GM21423 (cell line): ENCODE measurements at regions not wholly inside any gene's neighbourhood (a gene's known extent, or its start where the extent isn't known, plus 50 kb on each side); places are given as distances from the start of the nearest gene placed in this dataset.
"Not testable (repeated sequence)": the region's sequence is repeated elsewhere in the genome, so short reads cannot be mapped to it uniquely, and the experiment has no call there.

ENCODE experiments used
- ATAC-seq: cut with Tn5 transposase; IDR thresholded peaks from one replicate; pipeline ENCODE4 v1.9.1; 2021; ENCODE audit warnings: mild to moderate bottlenecking, moderate library complexity; ENCODE audit not compliant: unreplicated experiment

DNA sequence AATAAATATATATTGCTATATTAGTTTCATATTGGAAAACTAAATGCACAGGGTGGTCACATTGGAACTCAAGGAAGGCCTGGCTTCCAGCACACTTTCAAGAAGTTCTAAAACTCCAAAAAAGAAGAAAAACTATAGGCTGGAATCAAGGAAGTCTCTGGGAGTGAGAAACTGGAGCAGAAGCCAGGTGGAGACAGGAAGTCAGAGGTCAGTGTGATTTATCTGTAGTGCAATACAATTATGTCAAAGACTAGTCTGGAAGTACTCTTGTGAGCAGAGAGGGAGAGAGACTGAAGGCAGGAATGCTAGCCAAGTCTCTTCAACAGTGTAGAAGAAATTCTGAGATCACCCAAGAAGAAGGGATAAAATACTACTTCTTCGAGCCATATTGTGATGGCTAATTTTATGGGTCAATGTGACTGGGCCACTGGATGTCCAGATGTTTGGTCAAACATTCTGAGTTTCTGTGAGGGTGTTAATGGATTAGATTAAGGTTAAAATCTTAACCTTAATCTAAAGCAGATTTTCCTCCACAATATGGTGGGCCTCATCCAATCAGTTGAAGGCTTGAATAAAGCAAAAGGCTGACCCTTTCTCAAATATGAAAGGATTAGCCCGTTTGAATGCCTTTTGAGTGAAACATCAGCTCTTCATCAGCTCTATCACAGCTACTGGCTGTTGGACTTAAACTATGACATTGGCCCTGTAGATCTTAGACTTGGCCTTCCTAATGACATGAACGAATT, 208.0 kb downstream of the TDRD15 start:
- no peak for ATAC-seq

DNA sequence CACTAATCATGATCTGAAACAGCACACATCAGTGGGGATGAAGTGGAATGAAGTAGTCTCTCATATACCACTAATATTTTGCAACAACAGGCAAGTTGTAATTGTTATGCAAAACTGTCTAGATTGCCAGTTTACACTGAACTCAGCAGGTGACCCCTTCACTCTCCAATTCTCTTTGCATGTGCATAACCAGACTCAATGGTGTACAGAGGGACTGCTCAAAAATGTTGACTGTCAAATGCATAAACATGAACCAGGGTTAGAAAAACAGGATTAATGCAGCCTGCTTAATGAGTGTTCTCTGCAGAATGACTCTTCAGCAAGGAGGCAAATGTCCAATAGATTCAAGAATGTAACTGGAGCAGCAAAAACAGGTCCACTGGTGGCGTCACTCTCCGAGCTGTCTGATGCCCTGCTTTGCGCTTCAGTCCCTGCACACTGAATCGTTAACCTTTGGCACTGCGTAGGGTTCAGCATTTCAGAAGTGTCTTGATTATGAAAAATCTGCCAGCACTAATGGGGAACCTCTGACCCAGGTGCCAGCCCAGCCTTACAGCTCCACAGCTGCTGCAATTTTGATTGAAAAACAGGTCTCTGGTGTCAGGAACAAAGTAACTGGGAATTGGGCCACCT, 209.3 kb downstream of the TDRD15 start:
- no peak for ATAC-seq

DNA sequence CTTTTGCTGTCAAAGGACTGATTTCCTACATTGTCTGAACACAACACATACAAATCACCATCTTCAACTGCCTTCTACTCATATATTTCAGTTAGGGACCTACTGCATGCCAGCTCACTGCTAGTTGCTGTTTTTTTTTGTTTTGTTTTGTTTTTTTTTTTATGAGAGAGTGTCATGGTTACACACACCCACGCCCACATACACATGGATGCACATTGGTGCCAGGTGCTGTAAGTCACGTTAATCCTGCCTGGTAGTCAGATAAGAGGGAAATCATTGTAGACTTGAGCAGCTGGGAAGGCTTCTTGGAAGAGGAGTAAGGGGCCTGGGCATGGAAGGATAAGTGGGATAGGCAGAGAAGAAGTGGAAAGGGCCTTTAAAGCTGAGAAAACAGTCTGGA, 209.9 kb downstream of the TDRD15 start:
- ATAC-seq = no peak

DNA sequence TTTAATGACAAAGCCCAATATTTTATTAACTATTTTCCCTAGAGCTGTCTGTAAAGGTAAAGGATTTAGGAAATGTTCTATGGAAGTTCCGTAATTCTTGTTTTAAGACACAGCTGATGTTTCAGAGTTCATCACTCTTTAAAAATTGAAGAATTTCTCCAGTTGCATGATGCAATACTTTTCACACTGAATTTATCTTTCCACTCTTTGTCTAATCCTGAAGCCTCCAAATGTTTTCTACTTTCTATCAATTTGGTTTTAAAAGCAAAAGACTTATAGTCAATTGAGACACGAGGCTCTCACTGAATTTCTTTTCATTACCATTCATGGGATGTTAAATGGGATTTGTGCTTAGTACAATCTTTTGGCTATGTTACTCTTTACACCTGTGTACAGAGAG, 223.2 kb downstream of the TDRD15 start:
- no peak for ATAC-seq

DNA sequence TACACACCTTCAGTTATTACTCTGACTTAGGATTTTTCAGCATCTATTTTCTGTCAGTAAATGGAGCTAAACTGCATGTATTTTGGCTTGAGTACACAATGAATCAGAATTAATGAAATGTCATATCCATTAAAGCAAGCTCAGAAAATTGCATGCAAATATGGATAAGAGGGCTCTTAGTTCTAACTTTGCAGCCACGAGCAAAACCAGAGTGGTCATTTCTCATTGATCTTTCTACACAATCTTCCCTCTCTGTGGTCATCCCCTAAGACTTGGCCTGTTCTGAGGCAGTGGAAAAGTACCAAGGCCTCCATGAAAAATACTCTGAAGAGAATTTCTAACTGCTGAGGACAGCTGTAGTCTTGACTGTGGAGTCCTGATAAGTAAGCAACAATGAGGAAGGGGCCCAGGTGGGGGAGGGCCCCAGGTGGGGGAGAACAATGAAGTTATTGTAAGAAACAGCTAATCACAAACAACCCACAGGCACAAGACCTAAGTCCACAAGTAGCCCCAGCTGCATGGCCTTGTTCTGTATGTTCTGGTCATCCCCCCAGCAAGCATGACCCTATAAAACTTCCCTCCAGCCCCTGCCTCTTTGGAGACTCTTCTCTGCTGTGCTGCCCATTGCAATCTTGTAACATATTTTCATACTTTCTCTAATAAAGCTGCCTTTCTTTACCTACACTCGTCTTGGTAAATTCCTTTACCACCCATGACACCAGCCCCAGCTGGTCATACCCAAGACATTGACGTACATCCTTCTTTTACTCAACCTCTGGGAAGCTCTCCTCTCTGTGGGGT, 230.3 kb downstream of the TDRD15 start:
- no peak for ATAC-seq

DNA sequence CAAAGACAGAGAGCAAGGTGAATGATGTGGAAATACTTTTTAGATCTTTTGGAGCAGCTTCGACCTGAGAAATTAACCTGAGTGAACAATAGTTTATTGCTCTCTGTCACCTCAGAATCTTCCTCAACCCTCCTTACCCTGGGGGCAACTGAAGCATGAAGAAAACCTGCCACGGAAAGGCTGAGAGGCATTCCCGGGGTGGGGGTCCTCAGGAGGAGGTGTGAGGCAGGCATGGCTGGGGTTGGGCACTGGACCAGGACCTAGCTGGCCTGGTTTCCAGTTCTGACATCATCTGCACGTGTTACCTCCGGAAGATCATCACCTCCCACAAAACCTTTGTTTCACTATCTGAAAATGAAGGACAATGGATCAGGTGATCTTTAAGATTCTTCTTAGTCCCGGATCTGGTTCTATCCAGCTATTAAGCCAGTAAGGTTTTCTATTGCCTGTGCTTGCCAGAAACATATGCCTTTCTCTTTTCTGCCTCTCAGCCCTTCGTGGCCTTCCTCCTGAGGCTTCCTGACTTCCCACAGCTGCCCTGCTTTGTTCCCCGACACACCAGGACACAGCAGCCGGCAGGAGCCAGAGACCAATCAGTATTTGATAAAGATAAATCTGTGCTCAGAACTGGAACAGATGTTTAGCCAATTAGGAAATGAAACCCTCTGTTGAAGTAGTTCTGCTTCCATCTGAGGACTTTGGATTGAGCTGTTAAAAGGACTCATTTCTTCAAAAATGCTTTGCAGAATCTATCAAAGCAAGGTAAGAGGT, 232.5 kb downstream of the TDRD15 start:
- no peak for ATAC-seq

DNA sequence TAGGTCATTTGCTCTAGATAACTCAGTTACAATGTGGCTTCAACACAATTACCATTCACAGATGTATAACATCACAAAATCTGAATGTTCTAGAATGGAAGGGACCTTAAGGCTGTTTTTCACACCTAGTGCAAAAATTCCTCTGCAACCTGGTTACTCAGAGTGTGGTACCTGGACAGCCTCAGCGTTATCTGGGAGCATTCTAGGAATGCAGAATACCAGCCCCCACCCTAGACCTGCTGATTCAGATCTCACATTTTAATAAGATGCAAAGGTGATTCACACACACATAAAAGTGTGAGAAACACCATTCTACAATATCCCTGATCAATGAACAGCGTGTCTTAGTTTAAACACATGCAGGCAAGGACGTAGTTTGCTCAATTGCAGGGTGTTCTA, 233.1 kb downstream of the TDRD15 start:
- ATAC-seq = no peak

DNA sequence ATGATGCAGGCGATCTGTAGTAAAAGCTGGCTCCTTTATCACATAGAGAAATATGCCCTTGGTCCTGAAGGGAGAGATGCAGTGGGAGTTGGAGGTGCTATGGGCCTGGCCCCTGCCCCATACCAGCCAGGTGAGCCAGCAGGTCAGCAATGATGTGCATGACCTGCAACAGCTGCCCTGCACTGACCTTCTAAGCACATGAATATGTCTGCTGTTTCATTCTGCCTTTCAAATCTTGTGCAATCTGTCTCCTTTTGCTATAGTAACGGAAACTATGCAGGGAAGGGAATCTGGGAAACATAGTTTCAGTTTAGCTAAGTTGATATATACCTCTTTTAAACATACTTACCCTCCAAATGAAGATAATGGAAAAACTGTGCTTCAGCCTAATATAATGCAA, 235.2 kb downstream of the TDRD15 start:
- no peak for ATAC-seq

DNA sequence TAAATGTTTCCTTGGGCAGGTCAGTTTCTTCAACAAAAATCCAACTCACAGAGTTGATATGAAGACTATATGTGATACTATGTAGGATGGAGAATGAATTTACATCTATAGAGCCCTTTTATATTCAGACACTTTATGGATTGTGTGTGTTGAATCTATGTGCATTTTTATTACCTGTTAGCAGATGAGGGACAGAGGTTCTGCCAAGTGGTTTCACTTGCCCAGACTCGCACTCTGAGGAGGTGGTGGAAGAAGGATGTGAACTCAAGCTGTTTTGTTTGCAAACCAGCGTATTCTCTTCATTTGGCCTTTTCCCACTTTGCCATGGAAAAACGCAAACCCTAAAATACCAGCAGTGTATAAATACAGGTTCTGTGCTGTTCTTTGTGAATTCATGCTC, 237.6 kb downstream of the TDRD15 start:
- ATAC-seq = no peak

DNA sequence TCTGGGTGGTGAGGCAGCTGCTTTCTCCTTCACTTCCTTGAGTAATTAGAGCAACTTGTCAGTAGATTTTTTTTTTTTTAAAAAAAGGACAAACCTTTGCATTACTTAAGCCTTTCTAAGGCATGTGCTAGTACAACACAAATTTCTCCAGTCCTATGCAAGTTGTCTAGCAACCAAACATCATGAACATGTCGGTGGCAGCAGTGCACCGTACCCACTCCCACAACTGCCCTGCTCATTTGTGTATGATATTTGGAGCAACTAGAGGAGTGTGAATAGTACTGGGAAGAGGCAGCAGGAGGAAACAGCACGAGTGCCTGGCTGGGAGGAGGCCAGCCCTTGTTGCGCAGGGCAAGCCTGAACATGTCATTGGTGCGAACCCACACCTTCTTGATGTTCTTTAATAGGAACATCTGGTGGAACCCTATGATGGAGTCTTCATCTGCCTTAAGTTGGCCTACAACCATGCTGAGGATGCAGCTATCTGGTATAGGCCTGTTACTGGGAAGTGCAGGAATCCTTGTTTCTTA, 238.3 kb downstream of the TDRD15 start:
- no peak for ATAC-seq

DNA sequence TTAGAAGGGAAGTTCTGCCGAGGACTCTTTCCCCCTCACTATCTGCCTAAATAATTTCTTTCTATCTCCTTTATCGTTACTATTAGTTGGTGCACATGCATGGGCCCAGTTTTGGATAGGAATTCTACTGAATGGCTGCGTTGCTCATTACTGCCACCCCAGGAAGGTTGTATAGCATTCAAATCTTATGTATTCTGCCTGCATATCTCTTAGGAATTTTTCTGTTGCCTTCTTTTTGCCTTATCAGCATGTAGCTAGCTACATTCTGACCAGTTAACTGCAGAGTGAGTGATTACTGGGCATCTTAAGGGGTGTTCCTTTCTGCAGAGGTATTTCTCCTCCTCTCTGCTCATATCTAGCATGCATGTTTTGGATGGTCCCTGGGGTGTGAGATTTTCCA, 239.6 kb downstream of the TDRD15 start:
- no peak for ATAC-seq

DNA sequence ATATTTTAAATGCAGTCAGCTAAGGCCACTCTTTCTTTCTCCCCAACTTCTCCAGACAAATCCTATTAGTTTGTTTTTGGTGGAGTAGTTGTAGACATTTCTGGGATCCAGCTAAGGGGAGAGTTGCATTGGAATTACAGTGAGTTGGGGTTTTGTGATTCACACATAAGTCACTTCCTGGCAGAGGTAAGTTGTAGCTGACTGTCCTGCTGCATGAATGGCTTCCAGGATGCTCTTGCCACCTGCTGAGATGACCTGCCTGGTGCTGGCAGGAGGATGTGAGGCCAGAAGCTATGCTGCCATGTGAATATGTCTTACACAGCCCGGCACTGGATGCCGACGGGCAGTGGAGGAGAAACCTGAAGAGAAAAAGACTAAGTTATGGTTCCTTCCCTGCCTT, 243.7 kb downstream of the TDRD15 start:
- no peak for ATAC-seq

DNA sequence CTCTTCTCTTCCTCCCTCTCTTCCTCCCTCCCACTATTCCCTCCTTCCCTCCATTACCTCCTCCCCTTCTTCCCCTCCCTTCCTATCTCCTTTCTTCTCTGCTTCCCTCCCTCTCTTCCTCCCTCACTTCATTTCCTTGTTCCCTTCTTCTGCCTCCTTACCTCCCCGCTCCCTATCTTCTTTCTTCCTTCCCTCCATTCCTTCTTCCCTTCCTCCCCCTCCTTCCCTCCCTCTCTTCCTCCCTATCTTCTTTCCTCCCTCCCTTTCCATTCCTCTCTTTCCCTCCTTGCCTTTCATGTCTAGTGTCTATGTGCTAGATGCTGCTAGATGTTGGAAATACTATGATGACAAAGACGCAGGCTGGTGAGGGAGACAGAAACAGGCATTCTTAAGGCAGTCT, 246.0 kb downstream of the TDRD15 start:
- no peak for ATAC-seq

DNA sequence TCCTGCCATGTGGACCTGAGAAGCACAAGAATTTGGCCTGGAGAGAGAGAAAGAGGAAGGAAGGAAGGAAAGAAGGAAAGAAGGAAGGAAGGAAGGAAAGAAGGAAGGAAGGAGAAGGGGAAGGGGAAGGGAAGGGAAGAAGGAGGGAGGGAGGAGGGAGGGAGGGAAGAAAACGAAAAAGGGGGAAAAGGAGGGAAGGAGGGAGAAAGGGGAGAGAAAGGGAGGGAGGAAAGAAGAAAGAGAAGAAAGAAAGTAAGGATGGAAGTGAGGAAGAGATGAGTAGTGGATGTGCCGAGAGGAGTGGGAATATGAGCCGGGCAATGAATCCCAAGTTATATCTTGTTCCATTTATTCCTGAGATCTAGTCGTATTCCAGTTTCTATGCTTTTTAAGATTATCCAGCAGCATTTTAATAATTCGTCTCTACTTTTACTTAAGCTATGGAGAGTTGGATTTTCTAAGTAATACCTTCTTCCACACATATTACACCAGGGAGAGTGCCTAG, 247.8 kb downstream of the TDRD15 start:
- ATAC-seq = no peak

DNA sequence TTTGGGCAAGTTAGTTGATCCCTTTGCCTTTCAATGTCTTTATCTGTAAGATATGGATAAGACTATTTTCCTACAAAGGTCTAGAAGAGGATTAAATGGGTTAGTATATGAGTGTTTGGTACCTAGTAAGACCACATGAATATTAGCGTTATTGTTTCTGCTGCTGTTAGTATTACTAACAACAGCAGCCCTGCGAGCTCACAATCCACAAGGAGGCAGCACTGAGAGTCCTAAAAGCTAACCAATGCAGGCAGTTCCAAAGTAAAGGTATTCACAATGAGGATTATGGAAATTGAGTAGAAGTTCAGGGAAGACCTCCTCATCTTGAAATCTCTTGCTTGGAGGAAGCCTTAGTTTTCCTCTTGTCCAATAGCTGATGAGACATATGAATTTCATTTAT, 248.9 kb downstream of the TDRD15 start:
- ATAC-seq = no peak

DNA sequence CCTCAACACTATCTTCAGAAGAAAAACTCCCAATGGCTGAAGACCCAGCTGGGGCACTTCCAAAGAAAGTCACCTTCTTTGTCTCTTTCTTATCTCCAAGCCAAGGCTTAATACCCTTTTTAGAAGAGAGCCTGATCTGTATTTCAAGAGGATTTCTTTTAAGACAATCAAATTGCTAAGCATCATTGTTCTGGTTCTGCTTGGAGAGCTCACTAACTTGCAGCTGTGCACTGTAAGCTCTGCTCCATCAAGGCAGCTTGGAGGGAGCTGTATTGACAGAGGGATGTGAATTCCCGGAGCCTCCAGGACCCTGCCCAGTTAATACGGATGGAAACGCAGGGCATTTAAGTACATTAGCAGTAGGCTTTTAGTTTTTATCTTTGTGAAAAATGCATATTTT, 253.1 kb downstream of the TDRD15 start:
- no peak for ATAC-seq

DNA sequence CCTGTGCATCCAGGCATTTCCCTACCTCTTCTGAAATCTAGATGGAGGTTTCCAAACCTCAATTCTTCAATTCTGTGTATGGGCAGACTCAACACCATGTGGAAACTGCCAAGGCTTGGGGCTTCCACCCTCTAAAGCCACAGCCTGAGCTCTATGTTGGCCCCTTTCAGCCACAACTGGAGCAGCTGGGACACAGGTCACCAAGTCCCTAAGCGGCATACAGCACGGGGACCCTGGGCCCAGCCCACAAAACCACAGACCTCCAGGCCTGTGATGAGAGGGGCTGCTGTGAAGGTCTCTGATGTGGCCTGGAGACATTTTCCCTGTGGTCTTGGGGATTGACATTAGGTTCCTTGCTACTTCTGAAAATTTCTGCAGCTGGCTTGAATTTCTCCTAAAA, 255.4 kb downstream of the TDRD15 start:
- ATAC-seq = no peak

DNA sequence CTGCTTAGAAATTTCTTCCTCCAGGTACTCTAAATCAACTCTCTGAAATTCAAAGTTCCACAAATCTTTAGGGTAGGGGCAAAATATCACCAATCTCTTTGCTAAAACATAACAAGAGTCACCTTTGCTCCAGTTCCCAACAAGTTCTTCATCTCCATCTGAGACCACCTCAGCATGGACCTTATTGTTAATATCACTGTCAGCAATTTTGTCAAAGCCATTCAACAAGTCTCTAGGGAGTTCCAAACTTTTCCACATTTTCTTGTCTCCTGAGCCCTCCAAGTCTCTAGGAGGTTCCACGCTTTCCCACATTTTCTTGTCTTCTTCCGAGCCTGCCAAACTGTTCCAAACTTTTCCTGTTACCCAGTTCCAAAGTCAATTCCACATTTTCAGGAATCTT, 255.9 kb downstream of the TDRD15 start:
- not testable (repeated sequence) for ATAC-seq

DNA sequence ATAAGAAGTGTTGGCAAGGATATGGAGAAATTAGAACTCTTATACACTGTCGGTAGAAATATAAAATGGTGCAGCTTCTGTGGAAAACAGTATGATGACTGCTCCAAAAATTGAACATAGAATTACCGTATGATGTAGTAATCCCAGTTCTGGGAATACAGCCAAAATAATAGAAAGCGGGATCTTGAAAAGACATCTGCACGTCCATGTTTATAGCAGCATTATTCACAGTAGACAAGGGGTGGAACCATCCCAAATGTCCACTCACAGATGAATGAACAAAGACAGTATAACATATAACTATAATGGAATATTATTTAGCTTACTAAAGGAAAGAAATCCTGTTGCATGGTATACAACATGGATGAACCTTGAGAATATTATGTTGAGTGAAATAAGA, 257.7 kb downstream of the TDRD15 start:
- no peak for ATAC-seq

DNA sequence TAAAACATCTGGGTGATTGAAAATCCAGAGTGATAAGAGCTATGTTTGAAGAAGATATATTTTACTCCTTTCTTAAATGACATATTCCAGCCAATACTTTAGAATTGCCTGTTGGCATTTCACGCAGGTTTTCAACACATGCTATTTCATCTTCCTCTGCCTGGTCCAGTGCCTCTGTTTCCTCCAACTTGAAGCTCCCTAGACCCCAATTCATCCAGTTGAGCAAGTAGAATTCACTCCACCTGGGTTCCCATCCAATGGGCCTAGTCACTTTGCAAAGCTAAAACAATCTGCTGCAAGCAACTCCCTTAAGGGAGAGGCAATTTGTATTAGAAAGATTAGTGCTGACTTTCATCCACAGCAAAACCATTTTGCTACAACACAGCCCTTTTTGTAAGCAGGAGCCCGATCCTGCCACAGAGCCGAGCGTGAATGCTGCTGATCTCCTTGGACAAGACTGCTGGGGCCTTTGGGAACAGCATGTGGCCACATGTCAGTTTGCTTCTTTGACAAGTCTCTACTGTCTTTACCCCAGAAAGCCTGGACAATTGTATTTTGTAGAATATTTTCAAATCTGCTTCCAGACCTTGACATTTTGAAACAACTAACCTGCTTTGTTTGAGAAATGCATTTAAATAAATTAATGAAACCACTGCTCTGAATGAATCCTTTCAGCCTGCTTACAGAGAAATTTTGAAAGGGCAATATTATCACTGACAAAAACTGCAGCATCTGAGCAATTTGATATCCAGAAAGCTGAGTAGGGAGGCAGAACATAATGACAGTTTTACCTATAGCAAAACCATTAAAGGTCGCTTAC, 259.1 kb downstream of the TDRD15 start:
- no peak for ATAC-seq
